ENCODE measurements at regions not wholly inside any gene's neighbourhood (a gene's known extent, or its start where the extent isn't known, plus 50 kb on each side); places are given as distances from the start of the nearest gene placed in this dataset.

DNA sequence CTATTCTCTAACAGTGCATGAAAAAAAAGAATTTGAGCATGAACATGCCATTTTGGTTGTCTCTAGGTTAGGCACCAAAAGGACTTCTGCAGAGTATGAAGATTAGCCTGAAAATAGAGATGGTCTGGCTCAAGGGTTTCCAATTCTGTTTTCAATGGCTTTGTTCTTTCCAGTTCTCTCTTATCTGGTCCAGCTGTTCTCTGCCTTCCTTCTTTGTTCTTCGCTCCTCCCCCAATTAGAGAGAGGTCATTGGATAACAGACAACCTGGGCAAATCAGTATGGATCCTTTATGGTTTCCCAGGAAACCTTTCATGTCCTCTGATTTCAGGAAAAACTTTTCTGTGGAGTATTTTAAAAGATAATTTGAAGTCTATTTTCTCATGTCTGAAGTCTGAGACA is 623.4 kb downstream of the PCDH17 start:
- DNase-seq: no peak
- Mint-ChIP-seq H3K9me3 (peaks cover 11% of the 10 kb centered on the region), H3K4me1 (ENCODE audit: low read depth) (no peaks in the 10 kb centered on the region), H3K27me3 (no peaks in the 10 kb centered on the region), H3K4me3 (no peak overlapping the region), H3K27ac (no peak overlapping the region), H3K36me3 (no peaks in the 10 kb centered on the region)
- ChIA-PET CTCF (no interaction called here), POLR2A (no interaction called here)
- intact Hi-C loops (cut with micrococcal nuclease): no loop called here

DNA sequence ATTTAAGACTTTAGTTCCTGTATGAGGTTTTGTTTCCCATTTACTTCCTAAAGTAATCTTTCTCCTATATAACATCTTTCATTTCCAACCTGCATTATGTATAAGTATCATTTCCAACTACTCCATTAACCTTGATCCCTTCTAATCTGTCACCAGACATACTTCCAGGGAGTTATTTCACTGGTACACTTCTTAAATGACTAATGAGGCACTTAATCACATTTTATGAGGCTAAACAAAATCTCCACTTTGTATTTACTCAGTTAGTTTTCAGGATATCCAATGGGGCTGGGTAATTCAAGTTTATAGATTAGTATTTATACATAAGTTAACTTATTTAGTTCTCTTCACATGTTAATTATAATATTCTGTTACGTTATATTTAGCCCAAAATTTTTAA is 634.7 kb downstream of the PCDH17 start:
- CTCF ChIA-PET: no interaction called here
- POLR2A ChIA-PET: no interaction called here
- Mint-ChIP-seq H3K4me3 (no peak overlapping the region), H3K4me1 (ENCODE audit: low read depth) (no peaks in the 10 kb centered on the region), H3K9me3 (peaks cover 4% of the 10 kb centered on the region), H3K27ac (no peak overlapping the region), H3K36me3 (no peaks in the 10 kb centered on the region), H3K27me3 (no peaks in the 10 kb centered on the region)
- DNase-seq: no peak
- intact Hi-C loops (cut with micrococcal nuclease): no loop called here

DNA sequence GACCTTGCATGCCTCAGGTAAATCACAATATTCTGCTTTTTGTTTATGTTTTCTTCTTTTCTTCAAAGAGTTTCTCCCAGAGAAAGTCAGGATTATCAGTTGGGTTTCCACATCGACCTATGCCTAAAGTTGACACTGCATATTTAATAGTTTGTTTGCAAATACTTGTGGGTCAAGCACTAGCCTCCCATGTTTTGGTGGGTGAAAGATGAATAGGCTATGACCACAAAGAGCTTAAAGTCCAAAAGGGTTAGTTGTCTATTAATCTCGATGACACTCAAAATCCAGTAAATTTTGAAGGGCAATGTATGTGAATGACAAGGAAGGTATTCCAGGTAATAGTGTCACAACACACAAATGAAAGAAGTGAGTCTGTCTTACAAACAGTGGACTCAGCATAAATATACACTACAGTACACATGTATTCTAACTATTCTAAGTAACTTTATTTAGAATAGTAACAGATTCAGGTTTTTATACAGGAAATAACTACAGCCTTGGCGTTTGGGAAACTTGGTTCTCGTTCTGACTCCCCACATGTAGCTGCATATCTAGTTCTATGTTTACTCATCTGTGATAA is 667.1 kb downstream of the PCDH17 start:
- no peaks in the 10 kb centered on the region for H3K27me3 Mint-ChIP-seq
- H3K36me3 Mint-ChIP-seq: no peaks in the 10 kb centered on the region
- ChIA-PET CTCF (no interaction called here), POLR2A (no interaction called here)
- H3K27ac Mint-ChIP-seq: no peak overlapping the region
- no peaks in the 10 kb centered on the region for H3K4me1 Mint-ChIP-seq (ENCODE audit: low read depth)
- no peak overlapping the region for H3K4me3 Mint-ChIP-seq
- intact Hi-C loops (cut with micrococcal nuclease): no loop called here
- no peak for DNase-seq
- no peaks in the 10 kb centered on the region for H3K9me3 Mint-ChIP-seq

DNA sequence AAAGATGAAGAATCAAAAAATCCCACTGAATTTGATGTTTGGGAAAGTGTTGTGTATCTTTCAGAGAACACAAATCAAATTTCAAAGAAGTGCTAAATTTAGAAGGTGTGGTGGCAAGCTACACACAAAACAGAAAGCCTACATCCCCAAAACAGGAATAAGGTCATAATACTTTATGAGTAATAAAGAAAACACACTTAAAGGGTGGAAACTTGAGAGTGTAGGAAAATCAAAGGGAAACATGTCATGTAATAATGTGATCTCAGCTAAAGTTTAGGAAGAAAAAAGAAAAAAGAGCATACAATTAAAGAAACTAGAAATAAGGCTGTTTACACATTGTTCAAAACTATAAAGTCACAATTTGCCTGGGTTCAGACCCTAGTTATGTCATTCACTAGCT is 668.7 kb downstream of the PCDH17 start:
- Mint-ChIP-seq H3K36me3 (no peaks in the 10 kb centered on the region), H3K27me3 (no peaks in the 10 kb centered on the region), H3K4me1 (ENCODE audit: low read depth) (no peaks in the 10 kb centered on the region), H3K4me3 (no peak overlapping the region), H3K27ac (no peak overlapping the region), H3K9me3 (no peaks in the 10 kb centered on the region)
- ChIA-PET POLR2A (no interaction called here), CTCF (no interaction called here)
- intact Hi-C loops (cut with micrococcal nuclease): no loop called here
- no peak for DNase-seq

DNA sequence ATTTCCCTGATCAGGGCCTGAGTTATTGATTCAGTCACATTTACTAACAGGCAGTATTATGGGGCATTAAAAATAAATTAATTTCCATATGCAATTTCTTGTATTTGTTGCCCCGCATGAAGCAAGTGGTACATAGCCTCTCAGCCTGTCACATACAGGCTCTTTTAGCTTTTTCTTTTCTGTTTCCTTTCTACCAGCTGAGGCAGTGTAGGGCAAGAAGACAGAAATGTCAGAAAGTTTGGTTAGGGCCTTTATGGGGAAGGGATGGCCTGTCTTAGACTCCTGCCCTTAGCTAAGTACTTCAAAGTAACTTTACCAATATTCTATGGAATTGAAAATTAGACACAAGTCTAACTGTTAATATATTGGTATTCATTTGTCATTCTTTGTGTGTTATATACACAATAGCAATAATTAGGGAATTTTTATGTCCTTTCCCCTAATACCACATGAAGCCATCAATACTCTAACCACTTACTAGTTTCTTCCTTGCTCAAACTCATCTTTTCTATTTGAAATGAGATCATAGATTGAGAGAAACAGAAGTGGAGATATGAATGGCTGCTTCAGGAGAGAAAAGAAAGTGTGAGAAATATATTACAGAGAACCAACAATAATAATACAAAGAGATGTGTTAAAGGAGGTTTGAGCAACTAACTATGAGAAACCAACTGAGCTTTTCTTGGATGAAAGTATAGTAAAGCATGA is 669.6 kb downstream of the PCDH17 start:
- intact Hi-C loops (cut with micrococcal nuclease): no loop called here
- ChIA-PET POLR2A (no interaction called here), CTCF (no interaction called here)
- H3K27me3 Mint-ChIP-seq: no peaks in the 10 kb centered on the region
- no peaks in the 10 kb centered on the region for H3K36me3 Mint-ChIP-seq
- no peak overlapping the region for H3K27ac Mint-ChIP-seq
- no peak for DNase-seq
- H3K9me3 Mint-ChIP-seq: no peaks in the 10 kb centered on the region
- no peaks in the 10 kb centered on the region for H3K4me1 Mint-ChIP-seq (ENCODE audit: low read depth)
- H3K4me3 Mint-ChIP-seq: no peak overlapping the region

DNA sequence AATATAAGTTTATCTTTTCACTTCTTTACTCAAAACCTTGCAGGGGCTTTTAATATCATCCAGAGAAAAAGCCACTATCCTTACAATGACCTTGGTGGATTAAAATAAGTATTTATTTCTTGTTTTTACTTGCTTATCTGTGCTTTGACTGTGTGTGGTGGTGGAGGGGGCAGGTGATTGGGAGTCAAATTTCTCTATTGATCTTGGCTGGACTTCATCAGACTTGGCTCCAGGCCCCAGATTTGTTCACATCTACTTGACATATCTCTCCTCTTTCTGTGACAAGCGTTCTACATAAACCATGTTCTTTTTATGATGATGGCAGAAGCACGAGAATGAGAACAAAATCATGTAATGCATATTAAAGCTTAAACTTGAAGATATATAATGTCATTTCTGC is 670.8 kb downstream of the PCDH17 start:
- H3K4me1 Mint-ChIP-seq (ENCODE audit: low read depth): no peaks in the 10 kb centered on the region
- H3K4me3 Mint-ChIP-seq: no peak overlapping the region
- no peaks in the 10 kb centered on the region for H3K36me3 Mint-ChIP-seq
- ChIA-PET POLR2A (no interaction called here), CTCF (no interaction called here)
- intact Hi-C loops (cut with micrococcal nuclease): no loop called here
- H3K27ac Mint-ChIP-seq: no peak overlapping the region
- DNase-seq: no peak
- H3K9me3 Mint-ChIP-seq: no peaks in the 10 kb centered on the region
- no peaks in the 10 kb centered on the region for H3K27me3 Mint-ChIP-seq

DNA sequence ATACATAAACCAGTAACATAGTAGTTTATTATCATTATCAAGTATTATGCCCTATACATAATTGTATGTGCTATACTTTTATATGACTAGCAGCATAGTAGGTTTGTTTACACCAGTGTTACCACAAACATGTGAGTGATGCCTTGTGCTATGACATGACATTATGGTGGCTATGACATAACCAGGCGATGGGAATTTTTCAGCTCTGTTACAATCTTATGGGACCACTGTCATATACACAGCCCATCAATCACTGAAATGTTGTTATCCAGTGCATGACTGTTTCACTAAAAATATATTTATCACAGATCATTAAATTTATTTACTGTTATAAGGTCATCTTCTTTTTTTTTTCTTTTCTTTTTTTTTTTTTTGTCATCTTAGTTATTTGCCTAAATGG is 674.5 kb downstream of the PCDH17 start:
- Mint-ChIP-seq H3K4me1 (ENCODE audit: low read depth) (no peaks in the 10 kb centered on the region), H3K9me3 (no peaks in the 10 kb centered on the region), H3K36me3 (no peaks in the 10 kb centered on the region), H3K27ac (no peak overlapping the region), H3K27me3 (no peaks in the 10 kb centered on the region), H3K4me3 (no peak overlapping the region)
- no peak for DNase-seq
- POLR2A ChIA-PET: no interaction called here
- intact Hi-C loops (cut with micrococcal nuclease): no loop called here
- CTCF ChIA-PET: no interaction called here

DNA sequence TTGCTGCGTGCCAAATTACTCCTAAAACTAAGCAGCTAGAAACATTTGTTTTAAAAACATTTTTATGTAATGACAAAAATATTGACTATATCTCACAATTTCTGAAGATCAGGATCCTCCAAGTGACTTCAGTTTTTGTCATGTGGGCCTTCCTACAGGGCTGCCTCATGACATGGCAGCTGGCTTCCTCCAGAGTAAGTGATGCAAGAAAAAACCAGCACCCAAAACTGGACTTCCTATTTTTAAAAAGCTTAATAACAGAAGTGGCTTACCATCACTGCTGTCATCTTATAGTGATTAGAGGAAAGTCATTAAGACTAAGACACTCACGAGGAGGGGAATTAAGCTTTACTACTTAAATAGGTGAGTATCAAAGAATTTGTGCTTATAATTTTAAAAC is 681.7 kb downstream of the PCDH17 start:
- Mint-ChIP-seq H3K36me3 (no peaks in the 10 kb centered on the region), H3K9me3 (peaks cover 2% of the 10 kb centered on the region)
- CTCF ChIA-PET: no interaction called here

DNA sequence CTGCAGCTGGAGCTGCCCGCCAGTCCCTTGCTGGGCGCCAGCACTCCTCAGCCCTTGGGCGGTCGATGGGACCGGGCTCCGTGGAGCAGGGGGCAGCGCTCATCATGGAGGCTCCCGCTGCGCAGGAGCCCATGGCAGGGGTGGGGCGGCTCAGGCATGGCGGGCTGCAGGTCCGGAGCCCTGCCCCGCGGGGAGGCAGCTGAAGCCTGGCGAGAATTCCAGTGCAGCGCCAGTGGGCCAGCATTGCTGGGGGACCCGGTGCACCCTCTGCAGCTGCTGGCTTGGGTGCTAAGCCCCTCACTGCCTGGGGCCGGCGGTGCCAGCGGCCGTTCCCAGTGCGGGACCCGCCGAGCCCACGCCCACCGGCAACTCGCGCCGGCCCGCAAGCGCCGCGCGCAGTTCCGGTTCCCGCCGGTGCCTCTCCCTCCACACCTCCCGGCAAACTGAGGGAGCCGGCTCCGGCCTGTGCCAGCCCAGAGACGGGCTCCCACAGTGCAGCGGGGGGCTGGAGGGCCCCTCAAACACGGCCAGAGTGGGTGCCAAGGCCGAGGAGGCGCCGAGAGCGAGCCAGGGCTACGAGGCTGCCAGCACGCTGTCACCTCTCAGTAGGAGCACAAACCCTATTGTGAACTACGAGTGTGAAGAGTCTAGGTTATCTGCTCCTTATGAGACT is 687.1 kb downstream of the PCDH17 start:
- CTCF ChIA-PET: no interaction called here
- Mint-ChIP-seq H3K27me3 (no peaks in the 10 kb centered on the region), H3K4me3 (no peak overlapping the region)

More for the DNA sequence above, 681.7 kb downstream of the PCDH17 start:
- Mint-ChIP-seq H3K27ac (no peak overlapping the region), H3K27me3 (no peaks in the 10 kb centered on the region), H3K4me1 (ENCODE audit: low read depth) (no peaks in the 10 kb centered on the region), H3K4me3 (no peak overlapping the region)
- POLR2A ChIA-PET: interaction anchor here (0.7 kb wide), 1 partner anchor 781 kb away, joined by 4 read pairs; no protein-coding TSS in a partner anchor
- intact Hi-C loops (cut with micrococcal nuclease): no loop called here
- no peak for DNase-seq

DNA sequence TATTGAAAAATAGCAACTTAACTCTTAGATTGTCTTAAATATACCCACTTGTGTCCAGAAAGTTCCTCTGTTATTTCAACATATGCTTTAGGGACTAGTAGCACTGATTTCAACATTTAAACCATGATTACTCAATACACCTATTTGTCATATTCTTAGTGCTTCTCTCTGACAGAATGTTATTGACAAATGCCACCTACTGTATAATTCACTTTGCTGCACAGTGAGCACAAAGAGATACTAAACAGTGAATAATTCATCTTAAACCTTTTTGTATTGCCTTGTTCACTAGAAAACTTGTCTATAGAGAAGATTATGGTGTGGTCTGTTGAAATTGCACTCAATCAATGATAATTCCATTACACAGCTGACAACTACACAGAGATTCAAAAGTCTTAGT is 692.6 kb downstream of the PCDH17 start:
- POLR2A ChIA-PET: no interaction called here
- H3K27ac Mint-ChIP-seq: no peak overlapping the region
- CTCF ChIA-PET: no interaction called here
- no peak for DNase-seq
- no peaks in the 10 kb centered on the region for H3K36me3 Mint-ChIP-seq
- no peaks in the 10 kb centered on the region for H3K9me3 Mint-ChIP-seq
- no peaks in the 10 kb centered on the region for H3K27me3 Mint-ChIP-seq
- intact Hi-C loops (cut with micrococcal nuclease): no loop called here
- H3K4me1 Mint-ChIP-seq (ENCODE audit: low read depth): no peaks in the 10 kb centered on the region
- H3K4me3 Mint-ChIP-seq: no peak overlapping the region

More for the DNA sequence above, 687.1 kb downstream of the PCDH17 start:
- DNase-seq: no peak
- POLR2A ChIA-PET: no interaction called here
- H3K36me3 Mint-ChIP-seq: no peaks in the 10 kb centered on the region
- no peak overlapping the region for H3K27ac Mint-ChIP-seq
- intact Hi-C loops (cut with micrococcal nuclease): no loop called here
- H3K4me1 Mint-ChIP-seq (ENCODE audit: low read depth): no peaks in the 10 kb centered on the region
- peaks cover 2% of the 10 kb centered on the region for H3K9me3 Mint-ChIP-seq

DNA sequence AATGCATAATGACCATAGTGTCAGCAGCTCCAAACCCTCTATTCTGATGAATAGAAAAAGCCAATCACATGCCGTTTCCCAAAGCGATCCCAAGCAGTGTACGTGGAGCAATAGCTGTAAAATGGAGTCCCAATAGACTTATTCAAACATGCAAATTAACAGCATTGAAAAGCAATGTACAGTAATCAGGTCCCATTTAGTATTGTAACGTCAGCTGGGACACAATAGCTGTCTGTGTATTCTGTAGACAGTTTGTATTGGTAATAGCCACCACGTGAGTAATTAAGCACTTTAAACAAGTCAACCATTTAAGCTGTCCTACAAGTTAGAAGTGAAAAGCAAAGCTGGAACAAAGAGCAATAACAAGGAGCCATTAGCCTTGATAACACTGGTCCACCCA is 698.2 kb downstream of the PCDH17 start:
- Mint-ChIP-seq H3K9me3 (peaks cover 1% of the 10 kb centered on the region), H3K27ac (no peak overlapping the region), H3K4me1 (ENCODE audit: low read depth) (no peaks in the 10 kb centered on the region), H3K4me3 (no peak overlapping the region), H3K27me3 (no peaks in the 10 kb centered on the region), H3K36me3 (no peaks in the 10 kb centered on the region)
- intact Hi-C loops (cut with micrococcal nuclease): no loop called here
- no peak for DNase-seq
- POLR2A ChIA-PET: no interaction called here
- CTCF ChIA-PET: no interaction called here

DNA sequence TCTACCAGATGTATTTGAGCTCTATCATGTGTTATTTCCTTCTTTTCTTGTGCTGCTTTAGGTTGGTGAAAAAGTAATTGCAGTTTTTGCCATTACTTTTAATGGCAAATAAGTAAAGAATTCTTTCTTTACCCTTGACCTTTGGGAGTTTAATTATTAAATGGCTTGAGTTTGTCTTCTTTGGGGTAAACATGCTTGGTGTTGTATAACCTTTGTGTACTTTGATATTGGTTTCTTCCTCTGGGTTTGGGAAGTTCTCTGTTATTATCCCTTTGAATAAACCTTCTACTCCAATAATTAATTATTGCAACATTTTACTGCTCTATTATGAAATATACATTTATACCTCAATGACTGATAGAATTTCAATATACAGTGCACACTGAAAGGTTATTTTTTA is 709.4 kb downstream of the PCDH17 start:
- DNase-seq: no peak
- POLR2A ChIA-PET: no interaction called here
- no peaks in the 10 kb centered on the region for H3K4me1 Mint-ChIP-seq (ENCODE audit: low read depth)
- peaks cover 14% of the 10 kb centered on the region for H3K9me3 Mint-ChIP-seq
- H3K27ac Mint-ChIP-seq: no peak overlapping the region
- no peaks in the 10 kb centered on the region for H3K36me3 Mint-ChIP-seq
- no peak overlapping the region for H3K4me3 Mint-ChIP-seq
- intact Hi-C loops (cut with micrococcal nuclease): no loop called here
- CTCF ChIA-PET: no interaction called here
- H3K27me3 Mint-ChIP-seq: no peaks in the 10 kb centered on the region

DNA sequence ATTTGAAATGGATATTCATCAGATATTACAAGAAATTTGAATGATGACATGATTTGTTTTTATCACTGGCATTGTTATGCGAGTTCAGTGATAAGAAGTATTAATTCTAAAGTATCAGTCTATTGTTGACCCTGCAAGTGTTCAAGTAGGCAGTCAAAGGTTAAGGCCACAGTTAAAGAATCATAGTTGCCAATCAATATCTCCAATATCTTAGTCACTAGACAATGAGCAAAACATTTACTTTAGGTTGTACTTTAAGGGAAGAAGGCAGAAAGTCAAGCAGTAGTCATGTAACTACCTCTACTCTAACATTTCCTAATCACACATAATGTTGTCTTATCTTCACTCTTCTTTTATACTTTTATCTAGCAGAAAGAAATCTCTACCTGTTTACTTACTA is 709.8 kb downstream of the PCDH17 start:
- CTCF ChIA-PET: interaction anchor here (0.6 kb wide), 1 partner anchor 733 kb away, joined by 3 read pairs; no protein-coding TSS in a partner anchor
- H3K27ac Mint-ChIP-seq: no peak overlapping the region
- POLR2A ChIA-PET: no interaction called here
- no peak for DNase-seq
- intact Hi-C loops (cut with micrococcal nuclease): no loop called here
- no peaks in the 10 kb centered on the region for H3K27me3 Mint-ChIP-seq
- no peak overlapping the region for H3K4me3 Mint-ChIP-seq
- no peaks in the 10 kb centered on the region for H3K36me3 Mint-ChIP-seq
- peaks cover 14% of the 10 kb centered on the region for H3K9me3 Mint-ChIP-seq
- no peaks in the 10 kb centered on the region for H3K4me1 Mint-ChIP-seq (ENCODE audit: low read depth)
